ENCODE measurements at regions not wholly inside any gene's neighbourhood (a gene's known extent, or its start where the extent isn't known, plus 50 kb on each side); places are given as distances from the start of the nearest gene placed in this dataset.

GRCh38 chr1:239006276-239006675 is 380.1 kb upstream of the CHRM3 start:
- no peaks in the 10 kb centered on the region for H3K9me3 ChIP-seq (replicated peaks; ENCODE audit: control insufficient read depth, insufficient read depth, low read length)
- DNase-seq (ENCODE audit: low read depth, low spot score) (no peak), FAIRE-seq (no peak)
- TF ChIP-seq CTCF (IDR thresholded peaks at IDR 0.05; ENCODE audit: extremely low read depth in 1 of 2, insufficient read depth in 1 of 2, low read depth in 1 of 2, low read length in 2 of 2): no peak
- no peak for TF ChIP-seq POLR2A (IDR thresholded peaks at IDR 0.05; ENCODE audit: low read depth, low read length)
- TF ChIP-seq JUN (IDR thresholded peaks at IDR 0.05; ENCODE audit: borderline replicate concordance, insufficient read depth, insufficient read length, low read depth): no peak
- no peak for TF ChIP-seq MYC (IDR thresholded peaks at IDR 0.05; ENCODE audit: low read depth, low read length)
- intact Hi-C loops (cut with micrococcal nuclease): no loop called here
- no peak overlapping the region for H2AFZ ChIP-seq (ENCODE audit: low read depth, low read length)
- ChIA-PET POLR2A (no interaction called here), CTCF (no interaction called here)
- H3K27me3 ChIP-seq (ENCODE audit: control insufficient read depth in 2 of 2, insufficient read depth in 2 of 2, low read length in 2 of 2): no peaks in the 10 kb centered on the region
- BruUV-seq (replicated peaks): no TSS peak
- no peaks in the 10 kb centered on the region for H3K36me3 ChIP-seq (ENCODE audit: control insufficient read depth in 2 of 2, extremely low read depth in 1 of 2, insufficient read depth in 2 of 2, low read length in 2 of 2)
- H3K4me2 ChIP-seq (ENCODE audit: insufficient read depth, low read length): no peak overlapping the region
- no peak overlapping the region for H3K9ac ChIP-seq (replicated peaks; ENCODE audit: extremely low read depth, insufficient read depth, low read length)
- H3K4me3 ChIP-seq (replicated peaks in 1 of 3; ENCODE audit: insufficient read depth in 1 of 3, low read depth in 1 of 3, low read length in 3 of 3): no peak overlapping the region
- dilution Hi-C loops (cut with MboI; ENCODE audit: extremely low pct_ligation_motif_present, low sequenced_read_pairs): no loop called here
- H4K20me1 ChIP-seq (replicated peaks; ENCODE audit: control insufficient read depth, extremely low read depth, insufficient read depth, low read length): no peaks in the 10 kb centered on the region
- H3K4me1 ChIP-seq (ENCODE audit: control insufficient read depth, extremely low read depth, insufficient read depth, low read length): no peaks in the 10 kb centered on the region
- no peaks in the 10 kb centered on the region for H3K9me1 ChIP-seq (replicated peaks; ENCODE audit: control insufficient read depth, extremely low read depth, insufficient read depth, low read length)
- no peaks in the 10 kb centered on the region for H3K79me2 ChIP-seq (ENCODE audit: control insufficient read depth, insufficient read depth, low read length)
- no peak overlapping the region for H3K27ac ChIP-seq (ENCODE audit: insufficient read depth, low read depth, low read length)

- dilution Hi-C loops (cut with MboI; ENCODE audit: extremely low pct_ligation_motif_present, low sequenced_read_pairs): no loop called here
- no peak overlapping the region for H3K9ac ChIP-seq (replicated peaks; ENCODE audit: extremely low read depth, insufficient read depth, low read length)
- no peaks in the 10 kb centered on the region for H3K27me3 ChIP-seq (ENCODE audit: control insufficient read depth in 2 of 2, insufficient read depth in 2 of 2, low read length in 2 of 2)
- H3K4me2 ChIP-seq (ENCODE audit: insufficient read depth, low read length): no peak overlapping the region
- no peaks in the 10 kb centered on the region for H3K9me1 ChIP-seq (replicated peaks; ENCODE audit: control insufficient read depth, extremely low read depth, insufficient read depth, low read length)
- H4K20me1 ChIP-seq (replicated peaks; ENCODE audit: control insufficient read depth, extremely low read depth, insufficient read depth, low read length): no peaks in the 10 kb centered on the region
- H3K4me3 ChIP-seq (replicated peaks in 1 of 3; ENCODE audit: insufficient read depth in 1 of 3, low read depth in 1 of 3, low read length in 3 of 3): no peak overlapping the region
- no peak overlapping the region for H2AFZ ChIP-seq (ENCODE audit: low read depth, low read length)
- intact Hi-C loops (cut with micrococcal nuclease): no loop called here
- DNase-seq (ENCODE audit: low read depth, low spot score): no peak
- H3K4me1 ChIP-seq (ENCODE audit: control insufficient read depth, extremely low read depth, insufficient read depth, low read length): no peaks in the 10 kb centered on the region
- H3K9me3 ChIP-seq (replicated peaks; ENCODE audit: control insufficient read depth, insufficient read depth, low read length): no peaks in the 10 kb centered on the region
- H3K79me2 ChIP-seq (ENCODE audit: control insufficient read depth, insufficient read depth, low read length): no peaks in the 10 kb centered on the region
- no TSS peak for BruUV-seq (replicated peaks)
- POLR2A ChIA-PET: no interaction called here
- FAIRE-seq: no peak
- CTCF ChIA-PET: no interaction called here
- TF ChIP-seq MAX (IDR thresholded peaks at IDR 0.05; ENCODE audit: insufficient read depth, insufficient read length) (no peak), EZH2 (IDR thresholded peaks at IDR 0.05; ENCODE audit: borderline replicate concordance, low read depth, low read length, severe bottlenecking) (no peak), JUN (IDR thresholded peaks at IDR 0.05; ENCODE audit: borderline replicate concordance, insufficient read depth, insufficient read length, low read depth) (no peak), POLR2A (IDR thresholded peaks at IDR 0.05; ENCODE audit: low read depth, low read length) (no peak), POLR2AphosphoS5 (IDR thresholded peaks at IDR 0.05; ENCODE audit: insufficient read depth, low read depth, low read length) (no peak), CTCF (IDR thresholded peaks at IDR 0.05; ENCODE audit: extremely low read depth in 1 of 2, insufficient read depth in 1 of 2, low read depth in 1 of 2, low read length in 2 of 2) (no peak), FOS (IDR thresholded peaks at IDR 0.05; ENCODE audit: borderline replicate concordance, insufficient read depth, low read length) (no peak), GATA2 (IDR thresholded peaks at IDR 0.05; ENCODE audit: insufficient read depth, insufficient read length, low read depth, low read length) (no peak), MYC (IDR thresholded peaks at IDR 0.05; ENCODE audit: low read depth, low read length) (no peak)
- H3K36me3 ChIP-seq (ENCODE audit: control insufficient read depth in 2 of 2, extremely low read depth in 1 of 2, insufficient read depth in 2 of 2, low read length in 2 of 2): no peaks in the 10 kb centered on the region
- no peak overlapping the region for H3K27ac ChIP-seq (ENCODE audit: insufficient read depth, low read depth, low read length)
Measured at GRCh38 chr1:238999944-239000343, 386.4 kb upstream of the CHRM3 start.

Data from endothelial cell of umbilical vein (primary cell).